HUES64 (cell line): ENCODE measurements at regions not wholly inside any gene's neighbourhood (a gene's known extent, or its start where the extent isn't known, plus 50 kb on each side); places are given as distances from the start of the nearest gene placed in this dataset.

Experiments
- H3K27ac ChIP-seq: 2 replicates; pipeline ENCODE4 v1.7.0; 2013; ENCODE audit warnings: low read depth, low read length, inconsistent platforms
- H3K27me3 ChIP-seq: 2 replicates; pipeline ENCODE4 v1.6.1; 2013; ENCODE audit warnings: mild to moderate bottlenecking, low read length; ENCODE audit not compliant: insufficient read depth
- H3K36me3 ChIP-seq: 2 replicates; pipeline ENCODE4 v1.6.1; 2013; ENCODE audit warnings: mild to moderate bottlenecking, low read length; ENCODE audit not compliant: insufficient read depth
- H3K4me1 ChIP-seq: 2 replicates; pipeline ENCODE4 v1.6.1; 2013; ENCODE audit warnings: mild to moderate bottlenecking, low read length, moderate library complexity; ENCODE audit not compliant: insufficient read depth
- H3K4me3 ChIP-seq: 2 replicates; pipeline ENCODE4 v1.5.1; 2013; ENCODE audit warnings: mild to moderate bottlenecking, low read length, moderate library complexity
- H3K9ac ChIP-seq: 2 replicates; pipeline ENCODE4 v1.6.1; 2013; ENCODE audit warnings: mild to moderate bottlenecking, low read depth, low read length
- H3K9me3 ChIP-seq: 2 replicates; pipeline ENCODE4 v1.6.1; 2013; ENCODE audit warnings: low read depth, low read length; ENCODE audit not compliant: insufficient read depth
- WGBS: fragments of 150-250, 120-280 bp; methylation state at CpG from one replicate; pipeline ENCODE4 v1.1.7; 2013; ENCODE audit warnings: missing lambda C conversion rate; 5-methylcytosine and 5-hydroxymethylcytosine counted together

DNA sequence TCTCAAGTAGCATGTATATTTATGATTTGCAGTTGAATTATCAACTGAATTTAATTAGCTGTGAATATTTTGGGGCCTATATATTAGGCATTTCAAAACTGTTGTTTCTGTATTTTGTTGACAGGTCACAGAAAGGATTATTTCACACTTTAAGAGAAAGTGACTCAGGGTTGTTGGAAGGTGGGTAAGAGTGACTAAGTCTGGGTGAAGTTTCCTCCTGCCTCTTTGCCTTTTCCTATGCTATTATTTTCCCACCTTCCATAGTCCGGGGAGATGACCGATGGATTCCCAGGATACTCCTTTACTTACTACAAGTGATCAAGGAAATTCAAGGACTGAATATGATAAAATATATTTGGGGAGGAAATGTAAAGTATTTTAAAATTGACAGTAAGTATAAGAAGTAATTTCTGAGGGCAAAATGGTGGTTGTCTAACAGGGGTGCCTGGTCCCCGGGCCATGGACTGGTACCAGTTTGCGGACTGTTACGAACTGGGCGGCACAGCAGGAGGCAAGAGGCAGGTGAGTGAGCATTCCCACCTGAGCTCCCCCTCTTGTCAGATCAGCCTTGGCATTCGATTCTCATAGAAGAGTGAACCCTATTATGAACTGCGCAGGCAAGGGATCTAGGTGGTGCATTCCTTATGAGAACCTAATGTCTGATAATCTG is 175.5 kb upstream of the GPRIN3 start:
- WGBS, result 95% methylated on average over 7 of the region's 8 CpGs
- no peaks in the 10 kb centered on the region for H3K36me3 ChIP-seq

DNA sequence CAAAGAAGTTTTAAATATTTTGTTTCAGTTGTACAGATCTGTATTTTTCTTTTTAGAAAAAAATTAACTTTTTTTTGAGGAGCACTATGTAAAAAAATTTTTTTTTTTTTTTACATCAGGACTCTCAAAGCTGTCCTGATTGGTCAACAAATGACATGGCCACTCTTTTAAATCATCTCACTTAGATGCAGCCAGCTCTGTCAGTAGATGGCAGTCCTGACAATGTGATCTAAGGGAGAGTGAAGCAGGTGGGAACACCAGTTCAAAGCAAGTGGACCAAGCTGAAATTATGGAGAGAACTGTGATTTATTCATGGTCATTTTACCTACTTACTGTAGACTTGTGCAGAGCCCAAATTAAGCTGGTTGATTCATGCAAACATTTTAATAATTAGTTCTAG is 174.7 kb upstream of the GPRIN3 start:
- no peaks in the 10 kb centered on the region for H3K27me3 ChIP-seq

More for the DNA sequence above, 175.5 kb upstream of the GPRIN3 start:
- Histone ChIP-seq H3K27ac (no peak overlapping the region), H3K4me1 (no peaks in the 10 kb centered on the region), H3K4me3 (no peak overlapping the region), H3K27me3 (no peaks in the 10 kb centered on the region), H3K9ac (no peak overlapping the region), H3K9me3 (no peaks in the 10 kb centered on the region)

DNA sequence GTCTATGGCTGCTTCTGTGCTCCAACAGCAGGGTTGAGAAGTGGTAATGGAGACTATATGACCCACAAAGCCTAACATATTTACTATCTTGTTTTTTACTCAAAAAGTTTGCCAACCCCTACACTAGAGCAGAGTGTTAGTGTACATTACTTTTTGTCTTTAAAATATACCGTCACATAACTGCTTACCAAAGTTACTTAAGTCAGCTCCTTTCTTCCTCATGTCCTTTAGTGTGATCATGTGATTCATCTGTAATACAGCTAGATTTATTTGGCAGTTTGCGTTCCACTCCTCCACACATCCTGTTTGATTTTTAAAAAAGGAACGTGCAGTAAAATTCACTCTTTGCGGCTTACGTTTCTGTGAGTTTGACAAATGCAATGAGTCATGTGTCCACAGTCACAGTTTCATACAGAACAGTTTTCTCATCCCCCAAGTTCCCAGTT is 162.4 kb upstream of the GPRIN3 start:
- Histone ChIP-seq H3K27ac (no peak overlapping the region), H3K27me3 (no peaks in the 10 kb centered on the region), H3K9ac (no peak overlapping the region), H3K4me3 (no peak overlapping the region), H3K4me1 (no peaks in the 10 kb centered on the region), H3K9me3 (no peaks in the 10 kb centered on the region), H3K36me3 (no peaks in the 10 kb centered on the region)
- 98% methylated on average over 4 of the region's 5 CpGs for WGBS

More for the DNA sequence above, 174.7 kb upstream of the GPRIN3 start:
- Histone ChIP-seq H3K4me1 (no peaks in the 10 kb centered on the region), H3K36me3 (no peaks in the 10 kb centered on the region), H3K9ac (no peak overlapping the region), H3K27ac (no peak overlapping the region), H3K9me3 (no peaks in the 10 kb centered on the region), H3K4me3 (no peak overlapping the region)

DNA sequence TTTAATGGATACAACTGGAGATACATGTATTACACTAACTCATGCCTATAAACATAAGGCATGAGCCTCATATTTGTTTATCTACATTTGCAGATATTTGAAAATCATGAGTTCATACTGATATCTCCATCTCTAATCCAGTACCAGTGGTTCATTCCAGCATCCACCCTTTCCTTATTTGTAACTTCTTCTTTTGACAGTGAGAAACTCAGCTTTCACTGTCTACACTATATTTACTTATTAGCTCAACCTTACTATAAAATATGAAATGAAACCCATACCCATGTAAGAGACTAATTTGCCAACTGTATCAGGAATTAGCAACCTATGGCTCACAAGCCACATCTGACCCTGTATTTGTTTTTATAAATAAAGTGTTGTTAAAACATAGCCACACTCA is 161.9 kb upstream of the GPRIN3 start:
- no peak overlapping the region for H3K9ac ChIP-seq
- H3K4me1 ChIP-seq, result no peaks in the 10 kb centered on the region
- no peak overlapping the region for H3K27ac ChIP-seq

DNA sequence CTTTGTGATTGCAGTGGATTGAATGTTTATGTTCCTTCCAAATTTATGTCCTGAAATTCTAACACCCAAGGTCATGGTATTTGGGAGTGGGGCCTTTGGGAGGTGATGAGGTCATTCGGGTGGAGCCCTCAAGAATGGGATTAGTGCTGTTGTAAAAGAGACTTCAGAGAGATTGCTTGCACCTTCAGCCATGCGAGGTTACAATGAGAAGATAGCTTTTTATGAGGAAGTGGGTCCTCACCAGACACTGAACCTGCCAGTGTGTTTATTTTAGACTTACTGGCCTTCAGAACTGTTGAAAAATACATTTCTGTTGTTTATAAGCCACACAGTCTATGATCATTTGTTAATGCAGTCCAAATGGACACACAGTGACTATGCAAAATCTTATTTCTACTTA is 161.0 kb upstream of the GPRIN3 start:
- Histone ChIP-seq H3K27ac (no peak overlapping the region), H3K9me3 (no peaks in the 10 kb centered on the region), H3K27me3 (no peaks in the 10 kb centered on the region), H3K4me3 (no peak overlapping the region), H3K4me1 (no peaks in the 10 kb centered on the region), H3K36me3 (no peaks in the 10 kb centered on the region), H3K9ac (no peak overlapping the region)
- 95% methylated on average over 2 of the region's 2 CpGs for WGBS

More for the DNA sequence above, 161.9 kb upstream of the GPRIN3 start:
- H3K36me3 ChIP-seq, result no peaks in the 10 kb centered on the region
- no peaks in the 10 kb centered on the region for H3K27me3 ChIP-seq
- H3K9me3 ChIP-seq, result no peaks in the 10 kb centered on the region
- H3K4me3 ChIP-seq, result no peak overlapping the region

DNA sequence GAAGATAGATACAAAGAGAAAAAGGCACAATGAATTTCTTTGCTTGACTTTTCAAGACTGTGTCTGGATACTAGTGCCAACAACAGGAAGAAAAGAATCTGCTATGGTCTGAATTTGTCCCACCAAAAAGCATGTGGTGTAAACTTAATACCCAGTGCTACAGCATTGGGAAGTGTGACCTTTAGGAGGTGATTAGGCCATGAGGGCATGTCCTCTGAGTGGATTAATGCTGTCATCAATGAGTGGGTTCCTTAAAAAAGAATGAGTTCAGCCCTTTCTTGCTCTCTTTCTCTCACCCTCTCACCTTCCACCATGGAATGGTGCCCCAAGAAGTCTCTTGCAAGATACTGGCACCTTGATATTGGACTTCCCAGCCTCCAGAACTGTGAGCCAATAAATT is 155.7 kb upstream of the GPRIN3 start:
- Histone ChIP-seq H3K4me1 (no peaks in the 10 kb centered on the region), H3K9me3 (no peaks in the 10 kb centered on the region), H3K36me3 (no peaks in the 10 kb centered on the region), H3K27ac (no peak overlapping the region), H3K27me3 (no peaks in the 10 kb centered on the region), H3K9ac (no peak overlapping the region), H3K4me3 (no peak overlapping the region)

DNA sequence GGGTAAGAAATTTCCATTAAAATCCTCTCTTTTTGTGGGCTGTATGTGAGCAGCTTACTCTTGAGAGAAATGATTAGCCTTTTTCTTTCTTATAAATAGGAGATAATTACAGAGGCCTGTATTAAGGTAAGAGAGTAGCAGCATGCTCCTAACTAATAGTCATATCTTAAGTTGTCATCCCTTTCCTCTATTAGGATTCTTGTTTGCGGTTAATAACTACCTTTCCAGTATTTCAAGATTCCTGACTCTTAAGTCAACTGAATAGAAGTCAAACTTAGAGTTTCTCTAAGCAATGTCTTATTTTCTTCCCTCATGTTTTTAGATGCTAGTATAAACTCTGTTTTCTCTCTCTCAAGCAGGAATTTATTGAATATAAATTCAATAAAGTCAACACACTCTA is 139.9 kb upstream of the GPRIN3 start:
- Histone ChIP-seq H3K4me3 (no peak overlapping the region), H3K27ac (no peak overlapping the region)
- 93% methylated on average over 1 of the region's 1 CpG for WGBS

GRCh38 chr4:89446193-89446592 is 138.6 kb upstream of the GPRIN3 start:
- H3K4me1 ChIP-seq, result no peaks in the 10 kb centered on the region
- no peak overlapping the region for H3K4me3 ChIP-seq
- no peaks in the 10 kb centered on the region for H3K27me3 ChIP-seq
- 91% methylated on average over 2 of the region's 2 CpGs for WGBS
- peaks cover 17% of the 10 kb centered on the region for H3K9me3 ChIP-seq
- no peaks in the 10 kb centered on the region for H3K36me3 ChIP-seq
- no peak overlapping the region for H3K9ac ChIP-seq
- H3K27ac ChIP-seq, result no peak overlapping the region

More for the DNA sequence above, 139.9 kb upstream of the GPRIN3 start:
- Histone ChIP-seq H3K4me1 (no peaks in the 10 kb centered on the region), H3K9ac (no peak overlapping the region), H3K36me3 (no peaks in the 10 kb centered on the region), H3K9me3 (peaks cover 17% of the 10 kb centered on the region), H3K27me3 (no peaks in the 10 kb centered on the region)

DNA sequence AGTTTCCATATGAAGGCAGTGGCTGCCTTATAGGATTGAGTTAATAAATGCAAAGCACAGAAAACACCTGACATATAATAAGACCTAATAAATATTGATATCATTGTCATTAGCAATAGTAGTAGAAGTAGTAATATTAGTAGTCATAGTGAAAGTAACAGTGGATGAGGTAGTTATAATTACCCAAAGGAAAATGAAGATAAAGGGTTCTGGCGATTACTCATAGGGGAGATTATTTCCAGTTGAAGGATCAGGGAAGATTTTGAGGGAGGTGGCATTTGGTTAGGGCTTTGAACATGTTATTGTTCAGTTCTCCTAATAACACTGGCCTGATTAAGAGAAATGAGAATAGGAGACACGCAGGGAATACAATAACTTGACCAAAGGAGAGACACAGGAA is 131.9 kb upstream of the GPRIN3 start:
- H3K4me1 ChIP-seq, result no peaks in the 10 kb centered on the region
- no peaks in the 10 kb centered on the region for H3K9me3 ChIP-seq
- WGBS, result 67% methylated on average over 2 of the region's 2 CpGs
- H3K27ac ChIP-seq, result no peak overlapping the region
- no peaks in the 10 kb centered on the region for H3K36me3 ChIP-seq
- H3K27me3 ChIP-seq, result no peaks in the 10 kb centered on the region
- H3K9ac ChIP-seq, result no peak overlapping the region
- no peak overlapping the region for H3K4me3 ChIP-seq

- Histone ChIP-seq H3K27ac (no peak overlapping the region), H3K27me3 (no peaks in the 10 kb centered on the region), H3K9ac (no peak overlapping the region), H3K4me1 (no peaks in the 10 kb centered on the region), H3K4me3 (no peak overlapping the region), H3K36me3 (no peaks in the 10 kb centered on the region), H3K9me3 (no peaks in the 10 kb centered on the region)
- 86% methylated on average over 14 of the region's 14 CpGs for WGBS
Measured at GRCh38 chr4:89438102-89438831, 130.7 kb upstream of the GPRIN3 start.

GRCh38 chr4:89434364-89434988 is 126.9 kb upstream of the GPRIN3 start:
- Histone ChIP-seq H3K9ac (no peak overlapping the region), H3K9me3 (no peaks in the 10 kb centered on the region), H3K36me3 (no peaks in the 10 kb centered on the region), H3K27ac (no peak overlapping the region), H3K4me1 (no peaks in the 10 kb centered on the region), H3K27me3 (no peaks in the 10 kb centered on the region), H3K4me3 (no peak overlapping the region)
- WGBS, result 70% methylated on average over 2 of the region's 3 CpGs
